Effector memory CD8-positive, alpha-beta T cell (primary cell): ENCODE measurements at regions not wholly inside any gene's neighbourhood (a gene's known extent, or its start where the extent isn't known, plus 50 kb on each side); places are given as distances from the start of the nearest gene placed in this dataset.
"Not testable (repeated sequence)": the region's sequence is repeated elsewhere in the genome, so short reads cannot be mapped to it uniquely, and the experiment has no call there.

Experiments
- ATAC-seq: fragments of 150-1000 bp; cut with Tn5 transposase; replicated peaks from 2 replicates; pipeline ENCODE4 v1.10.0; 2021; ENCODE audit warnings: mild to moderate bottlenecking, moderate library complexity
- DNase-seq, 3 experiments: peaks; one replicate each; pipeline ENCODE4 v3.0.0; 2021
- H3K27ac Mint-ChIP-seq, 2 donors: one replicate each; pipeline ENCODE4 v1.8.0; 2022; ENCODE audit warnings: mild to moderate bottlenecking in 2 of 2, mixed read lengths in 2 of 2, moderate library complexity in 2 of 2
- H3K27me3 Mint-ChIP-seq, 2 donors: one replicate each; pipeline ENCODE4 v1.8.0; 2022; ENCODE audit warnings: mixed read lengths in 2 of 2
- H3K36me3 Mint-ChIP-seq: one replicate; pipeline ENCODE4 v1.8.0; 2022; ENCODE audit warnings: mild to moderate bottlenecking, moderate library complexity, mixed read lengths; ENCODE audit not compliant: insufficient read depth
- H3K4me1 Mint-ChIP-seq, 2 donors: one replicate each; pipeline ENCODE4 v1.8.0; 2022; ENCODE audit warnings: low read depth in 2 of 2, mixed read lengths in 2 of 2
- H3K4me3 Mint-ChIP-seq, 2 donors: one replicate each; pipeline ENCODE4 v1.8.0; 2022; ENCODE audit warnings: mild to moderate bottlenecking in 2 of 2, mixed read lengths in 2 of 2, moderate library complexity in 2 of 2
- H3K9me3 Mint-ChIP-seq, 2 donors: one replicate each; pipeline ENCODE4 v1.8.0; 2022; ENCODE audit warnings: mixed read lengths in 2 of 2

DNA sequence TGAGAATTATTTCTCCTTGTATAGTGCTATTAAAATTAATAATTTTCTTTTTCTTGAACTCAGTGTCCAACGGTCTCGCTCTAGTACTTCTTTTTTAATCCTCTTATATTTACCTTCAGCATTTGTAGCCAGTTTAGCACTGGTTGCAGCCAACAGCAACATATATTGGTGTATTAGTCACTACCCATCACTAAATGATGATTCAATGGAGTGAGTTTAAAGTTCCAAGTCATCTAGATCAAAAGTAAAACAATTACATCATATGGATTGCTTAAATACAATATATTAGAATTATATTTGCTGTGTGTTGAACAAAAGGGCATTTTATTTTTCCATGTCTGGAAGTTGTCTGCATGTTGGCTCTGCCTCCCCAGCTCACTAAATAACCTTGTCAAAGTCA, 591.8 kb downstream of the ADGRL2 start:
- no peaks in the 10 kb centered on the region for H3K4me1 Mint-ChIP-seq
- no peaks in the 10 kb centered on the region for H3K27me3 Mint-ChIP-seq
- peaks cover 4 to 15% of the 10 kb centered on the region in 2 donors for H3K9me3 Mint-ChIP-seq
- DNase-seq = no peak
- H3K27ac Mint-ChIP-seq = no peak overlapping the region
- ATAC-seq = no peak
- H3K36me3 Mint-ChIP-seq = no peaks in the 10 kb centered on the region
- H3K4me3 Mint-ChIP-seq = no peak overlapping the region

GRCh38 chr1:82391712-82392111, 591.0 kb downstream of the ADGRL2 start:
- DNase-seq (no peak), ATAC-seq (no peak)
- peaks cover 5 to 15% of the 10 kb centered on the region in 2 donors for H3K9me3 Mint-ChIP-seq
- no peak overlapping the region for H3K4me3 Mint-ChIP-seq
- H3K4me1 Mint-ChIP-seq = no peaks in the 10 kb centered on the region
- H3K27ac Mint-ChIP-seq = no peak overlapping the region
- H3K27me3 Mint-ChIP-seq = no peaks in the 10 kb centered on the region
- no peaks in the 10 kb centered on the region for H3K36me3 Mint-ChIP-seq

DNA sequence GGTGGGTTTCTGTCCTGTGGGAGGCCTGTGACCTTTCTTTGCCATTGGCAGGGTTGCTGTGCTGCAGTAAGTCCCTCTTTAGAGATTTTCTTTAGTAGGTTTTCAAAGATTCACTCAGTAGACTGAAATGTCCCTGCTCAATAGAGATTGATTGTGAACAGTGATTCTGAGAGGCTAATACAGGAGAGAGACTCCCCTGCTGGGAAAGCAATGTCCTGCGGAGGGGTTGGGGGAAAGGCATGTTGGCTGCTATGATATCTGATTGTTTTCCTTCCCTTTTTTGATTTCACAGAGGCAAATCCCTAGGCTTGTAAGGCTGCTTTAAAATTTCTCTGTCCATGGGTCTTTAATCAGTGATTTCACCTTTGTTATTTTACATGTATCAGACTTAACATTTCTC, 589.9 kb downstream of the ADGRL2 start:
- peaks cover 9% of the 10 kb centered on the region in 2 donors for H3K9me3 Mint-ChIP-seq
- DNase-seq = no peak
- H3K27me3 Mint-ChIP-seq = no peaks in the 10 kb centered on the region
- no peak for ATAC-seq
- no peaks in the 10 kb centered on the region for H3K36me3 Mint-ChIP-seq
- H3K4me1 Mint-ChIP-seq = no peaks in the 10 kb centered on the region
- H3K4me3 Mint-ChIP-seq = no peak overlapping the region
- H3K27ac Mint-ChIP-seq = no peak overlapping the region

DNA sequence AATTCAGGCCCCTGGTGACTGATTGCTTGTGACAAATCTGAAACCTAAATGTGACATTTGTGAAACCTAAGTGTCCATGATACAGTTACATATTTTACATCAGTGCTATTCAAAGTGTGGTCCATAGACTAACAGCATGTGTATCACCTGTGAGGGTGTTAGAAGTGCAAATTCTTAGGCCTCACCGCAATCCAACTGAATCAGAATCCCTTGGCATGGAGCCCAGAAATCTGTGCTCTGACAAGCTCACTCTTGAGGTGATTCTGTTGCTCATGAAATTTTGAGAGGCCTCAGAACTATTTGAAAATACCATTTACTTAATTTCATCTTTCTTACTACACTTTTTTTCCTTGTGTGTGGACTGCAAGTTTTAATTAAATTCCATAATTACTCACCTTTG, 587.9 kb downstream of the ADGRL2 start:
- H3K4me3 Mint-ChIP-seq = no peak overlapping the region
- H3K4me1 Mint-ChIP-seq = no peaks in the 10 kb centered on the region
- DNase-seq (no peak), ATAC-seq (no peak)
- H3K27me3 Mint-ChIP-seq = no peaks in the 10 kb centered on the region
- no peak overlapping the region for H3K27ac Mint-ChIP-seq
- H3K36me3 Mint-ChIP-seq = no peaks in the 10 kb centered on the region
- H3K9me3 Mint-ChIP-seq = peaks cover 8 to 9% of the 10 kb centered on the region in 2 donors

DNA sequence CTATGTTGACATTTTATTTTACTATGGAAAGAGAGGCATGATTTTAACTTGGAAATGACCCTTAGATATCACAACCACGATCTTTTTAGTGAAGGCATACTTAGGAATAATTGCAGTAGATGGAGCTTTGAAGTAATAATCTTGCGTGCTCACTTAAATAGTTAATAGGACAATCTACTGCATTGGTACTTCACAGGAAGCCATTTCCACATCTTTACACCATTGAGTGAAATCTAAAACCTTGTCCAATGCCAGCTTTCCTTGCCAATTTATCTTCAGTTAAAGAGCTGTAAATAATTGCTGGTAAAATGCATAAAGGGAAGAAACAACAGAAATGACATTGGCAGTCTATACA, 586.3 kb downstream of the ADGRL2 start:
- no peaks in the 10 kb centered on the region for H3K36me3 Mint-ChIP-seq
- H3K4me3 Mint-ChIP-seq = no peak overlapping the region
- DNase-seq (no peak), ATAC-seq (no peak)
- H3K9me3 Mint-ChIP-seq = peaks cover 8 to 9% of the 10 kb centered on the region in 2 donors
- H3K4me1 Mint-ChIP-seq = no peaks in the 10 kb centered on the region
- H3K27me3 Mint-ChIP-seq = no peaks in the 10 kb centered on the region
- H3K27ac Mint-ChIP-seq = no peak overlapping the region

DNA sequence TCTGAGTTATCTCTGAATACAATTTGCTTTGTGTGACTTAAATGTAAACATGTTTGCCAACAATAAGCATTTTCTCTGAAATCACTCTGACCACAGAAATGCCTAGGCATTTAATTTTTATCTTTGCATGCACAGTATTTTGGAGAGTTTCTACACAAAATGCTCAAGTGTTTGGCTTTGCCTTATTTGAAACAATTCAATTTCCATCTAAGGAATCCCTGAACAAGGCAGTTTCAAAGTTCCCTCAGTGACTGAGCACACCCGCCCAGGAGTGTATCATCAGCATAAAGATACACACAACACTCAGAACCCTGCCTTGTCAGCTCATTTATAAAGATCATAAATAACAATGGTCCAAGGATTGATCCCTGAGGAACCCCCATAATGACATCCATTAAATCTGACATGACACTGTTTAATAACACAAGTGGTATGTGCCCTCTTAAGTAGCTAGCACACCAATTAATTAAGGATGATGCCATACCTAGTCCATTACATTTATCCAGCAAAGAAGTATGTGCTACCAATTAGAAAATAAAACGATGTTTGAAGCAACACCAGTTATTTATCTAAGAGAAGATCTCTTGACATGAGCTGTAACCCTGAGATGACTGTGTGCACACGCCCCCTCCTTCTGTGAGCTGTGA, 585.8 kb downstream of the ADGRL2 start:
- Mint-ChIP-seq H3K27ac (no peak overlapping the region), H3K27me3 (no peaks in the 10 kb centered on the region), H3K9me3 (peaks cover 8 to 9% of the 10 kb centered on the region in 2 donors), H3K4me3 (no peak overlapping the region), H3K4me1 (no peaks in the 10 kb centered on the region), H3K36me3 (no peaks in the 10 kb centered on the region)
- DNase-seq (no peak), ATAC-seq (no peak)

DNA sequence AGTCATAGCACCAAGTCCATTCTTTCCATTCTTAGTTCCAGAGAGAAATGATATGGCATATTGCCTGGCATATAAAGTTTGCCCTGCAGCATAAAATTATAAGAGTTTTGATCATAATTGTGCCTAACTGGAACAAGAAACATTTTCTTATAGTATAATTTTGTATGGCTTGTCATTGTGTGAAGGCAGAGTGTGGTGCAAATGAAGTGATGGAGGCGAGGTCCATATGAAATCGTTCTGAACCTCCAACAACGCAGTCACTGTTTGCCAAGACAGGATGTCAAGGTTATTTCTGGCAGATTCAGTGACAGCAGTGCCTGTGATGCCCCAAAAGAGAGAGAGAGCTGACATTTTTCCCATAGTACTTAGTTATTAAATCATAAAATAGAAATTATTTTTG, 584.0 kb downstream of the ADGRL2 start:
- no peak overlapping the region for H3K4me3 Mint-ChIP-seq
- H3K4me1 Mint-ChIP-seq = no peaks in the 10 kb centered on the region
- H3K9me3 Mint-ChIP-seq = peaks cover 7 to 9% of the 10 kb centered on the region in 2 donors
- H3K27me3 Mint-ChIP-seq = no peaks in the 10 kb centered on the region
- H3K36me3 Mint-ChIP-seq = no peaks in the 10 kb centered on the region
- no peak for ATAC-seq
- no peak overlapping the region for H3K27ac Mint-ChIP-seq
- DNase-seq = no peak

DNA sequence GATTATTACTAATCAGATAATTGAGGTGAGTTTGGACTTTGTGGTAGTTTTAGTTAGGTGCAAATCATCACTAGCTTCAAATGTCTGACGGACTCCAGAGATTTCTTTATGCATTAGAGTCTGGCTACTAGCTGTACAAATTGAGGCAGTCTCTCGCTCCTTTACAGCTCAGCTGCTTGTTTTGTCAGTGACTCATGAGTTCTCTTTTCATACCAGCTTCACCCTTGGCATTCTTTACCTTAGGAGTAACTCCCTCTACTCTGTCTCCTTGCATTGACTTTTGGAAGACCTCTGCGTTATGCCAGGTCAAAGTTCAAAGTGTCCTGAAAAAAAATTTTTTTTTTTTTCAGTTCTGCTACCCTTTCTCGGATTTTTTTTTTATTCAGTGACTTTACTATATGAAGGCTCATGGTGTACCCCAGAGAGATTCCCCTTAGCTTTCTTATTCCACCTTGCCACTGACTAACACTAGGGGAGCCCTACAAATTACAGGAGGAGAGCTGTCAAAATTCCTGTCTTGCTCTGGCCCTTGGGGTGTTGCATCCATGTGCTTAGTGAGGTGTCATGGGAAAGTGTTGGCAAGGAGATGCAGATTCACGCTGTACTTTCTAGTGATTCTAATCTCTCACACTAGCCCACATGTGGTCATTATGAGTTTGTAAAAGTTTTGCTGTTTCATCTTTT, 576.6 kb downstream of the ADGRL2 start:
- Mint-ChIP-seq H3K9me3 (no peaks in the 10 kb centered on the region), H3K27ac (no peak overlapping the region), H3K36me3 (no peaks in the 10 kb centered on the region), H3K4me3 (no peak overlapping the region), H3K4me1 (no peaks in the 10 kb centered on the region), H3K27me3 (no peaks in the 10 kb centered on the region)
- ATAC-seq (no peak), DNase-seq (no peak)

- no peak for ATAC-seq
- Mint-ChIP-seq H3K27me3 (no peaks in the 10 kb centered on the region), H3K27ac (no peak overlapping the region), H3K9me3 (peaks cover 0 to 2% of the 10 kb centered on the region in 2 donors), H3K4me1 (no peaks in the 10 kb centered on the region), H3K36me3 (no peaks in the 10 kb centered on the region), H3K4me3 (no peak overlapping the region)
- no peak for DNase-seq
Measured at GRCh38 chr1:82373710-82374109, 573.0 kb downstream of the ADGRL2 start.

- Mint-ChIP-seq H3K27me3 (no peaks in the 10 kb centered on the region), H3K27ac (no peak overlapping the region)
Measured at GRCh38 chr1:82371844-82372498, 571.2 kb downstream of the ADGRL2 start.

GRCh38 chr1:82367456-82367855, 566.7 kb downstream of the ADGRL2 start:
- DNase-seq (no peak), ATAC-seq (no peak)
- no peaks in the 10 kb centered on the region for H3K4me1 Mint-ChIP-seq
- no peak overlapping the region for H3K27ac Mint-ChIP-seq
- H3K9me3 Mint-ChIP-seq = peaks cover 9 to 10% of the 10 kb centered on the region in 2 donors
- H3K36me3 Mint-ChIP-seq = no peaks in the 10 kb centered on the region
- no peaks in the 10 kb centered on the region for H3K27me3 Mint-ChIP-seq
- no peak overlapping the region for H3K4me3 Mint-ChIP-seq

More at GRCh38 chr1:82371844-82372498, 571.2 kb downstream of the ADGRL2 start:
- no peak for ATAC-seq
- Mint-ChIP-seq H3K4me1 (no peaks in the 10 kb centered on the region), H3K9me3 (peaks cover 2 to 5% of the 10 kb centered on the region in 2 donors), H3K4me3 (no peak overlapping the region), H3K36me3 (no peaks in the 10 kb centered on the region)
- DNase-seq = no peak

DNA sequence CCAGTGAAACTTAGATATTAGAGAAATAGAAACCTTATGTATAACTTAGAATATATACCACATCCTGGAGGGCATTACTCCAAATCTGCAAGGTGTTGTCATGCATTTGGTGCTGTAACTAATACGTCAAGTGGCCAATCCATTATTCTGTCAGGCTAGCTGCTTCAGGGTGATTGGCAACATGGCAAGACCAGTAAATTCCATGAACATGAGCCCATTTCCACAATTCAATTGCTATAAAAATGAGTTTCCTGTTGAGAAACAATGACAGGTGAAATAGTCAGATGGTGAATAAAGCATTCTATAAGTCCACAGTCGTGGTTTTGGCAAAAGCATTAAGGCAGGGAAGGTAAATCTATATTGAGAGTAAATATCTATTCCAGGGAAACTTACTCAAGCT, 566.0 kb downstream of the ADGRL2 start:
- H3K27ac Mint-ChIP-seq = no peak overlapping the region
- DNase-seq (no peak), ATAC-seq (no peak)
- H3K4me3 Mint-ChIP-seq = no peak overlapping the region
- no peaks in the 10 kb centered on the region for H3K4me1 Mint-ChIP-seq
- H3K9me3 Mint-ChIP-seq = peaks cover 9 to 10% of the 10 kb centered on the region in 2 donors
- no peaks in the 10 kb centered on the region for H3K27me3 Mint-ChIP-seq
- no peaks in the 10 kb centered on the region for H3K36me3 Mint-ChIP-seq

GRCh38 chr1:82359541-82359940, 558.8 kb downstream of the ADGRL2 start:
- not testable (repeated sequence) for H3K27me3 Mint-ChIP-seq, DNase-seq, H3K27ac Mint-ChIP-seq, ATAC-seq, H3K4me3 Mint-ChIP-seq, H3K4me1 Mint-ChIP-seq, H3K36me3 Mint-ChIP-seq
- peaks cover 0 to 10% of the 10 kb centered on the region in 2 donors for H3K9me3 Mint-ChIP-seq

DNA sequence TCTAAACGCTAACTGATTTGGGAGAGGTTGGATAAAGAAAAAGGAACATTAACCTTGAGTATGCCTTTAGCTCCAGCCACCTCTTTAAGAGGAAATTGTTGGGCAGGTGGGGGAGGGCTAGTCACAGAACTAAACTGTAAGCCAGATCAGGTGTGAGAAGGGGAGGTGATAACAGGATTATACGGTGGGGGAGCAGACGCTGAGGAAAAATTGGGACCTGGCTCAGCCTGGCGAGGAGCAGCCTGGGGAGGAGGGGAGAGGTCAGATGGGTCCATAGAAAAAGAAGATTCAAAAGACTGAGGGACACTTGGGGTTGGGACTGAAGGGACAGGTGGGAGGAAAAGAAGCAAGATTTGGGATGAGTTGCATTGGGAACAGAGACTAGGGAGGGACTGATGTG, 558.0 kb downstream of the ADGRL2 start:
- H3K36me3 Mint-ChIP-seq, H3K4me3 Mint-ChIP-seq, H3K27me3 Mint-ChIP-seq, ATAC-seq, DNase-seq, H3K27ac Mint-ChIP-seq, H3K4me1 Mint-ChIP-seq, H3K9me3 Mint-ChIP-seq: not testable (repeated sequence)
